HCT116 (cell line): ENCODE measurements at regions not wholly inside any gene's neighbourhood (a gene's known extent, or its start where the extent isn't known, plus 50 kb on each side); places are given as distances from the start of the nearest gene placed in this dataset.

Experiments
- ATAC-seq: fragments of 200-7000 bp; cut with Tn5 transposase; 2 replicates; pipeline ENCODE4 v1.9.1; 2020; ENCODE audit warnings: mild to moderate bottlenecking, moderate library complexity
- BruUV-seq: library from RNA; stranded (reverse); fragments of 400-500 nt; replicated peaks from 2 replicates; lab custom pipeline; 2021; lab: Mats Ljungman, UMichigan
- CTCF ChIA-PET: fragments of 300-600 bp; sonication (Branson Sonifier 250); formaldehyde crosslinking; loops from one replicate; lab custom pipeline; 2021; ENCODE audit warnings: antibody characterized with exemption; lab: Charles Lee
- POLR2A ChIA-PET: fragments of 300-600, 350-600 bp; sonication (Branson Sonifier 250); formaldehyde crosslinking; loops from one replicate; lab custom pipeline; 2021; ENCODE audit warnings: antibody characterized with exemption; lab: Charles Lee
- RAD21 ChIA-PET, 2 experiments: fragments of 300-600 bp; sonication (Branson Sonifier 250); formaldehyde crosslinking; loops; one replicate each; lab custom pipeline; 2023; ENCODE audit warnings: low total read pairs in 2 of 2; ENCODE audit not compliant: uncharacterized antibody in 2 of 2, unreplicated experiment in 2 of 2, low non-redundant PET in 1 of 2; lab: Charles Lee
- DNase-seq: peaks from one replicate; pipeline ENCODE4 v3.0.0-alpha.2; 2010; ENCODE audit warnings: low read depth, low spot score
- H2AFZ ChIP-seq: fragments of 200-600 bp; shearing (Covaris generic), sonication (generic); 2 replicates; pipeline ENCODE4 v1.6.1; 2017; ENCODE audit warnings: low read depth, mixed run types, mixed read lengths, antibody characterized with exemption, low read length; ENCODE audit not compliant: poor library complexity, severe bottlenecking
- H3K27ac ChIP-seq: 2 replicates; pipeline ENCODE4 v1.5.1; 2012; ENCODE audit warnings: low read depth, low read length
- H3K27me3 ChIP-seq: fragments of 200-600 bp; sonication (generic); 2 replicates; pipeline ENCODE4 v1.6.1; 2016; ENCODE audit warnings: mixed run types, low read length, mixed read lengths; ENCODE audit not compliant: insufficient read depth
- H3K36me3 ChIP-seq, 2 experiments: fragments of 200-500 bp in 1 of 2; fragments of 200-600 bp in 1 of 2; sonication (Bioruptor generic) in 1 of 2; sonication (generic) in 1 of 2; 2 replicates each; pipeline versions ENCODE4 v1.5.1 to v1.6.1; 2014 to 2016; ENCODE audit warnings: low read length in 2 of 2, inconsistent platforms in 1 of 2, mixed read lengths in 1 of 2, mixed run types in 1 of 2; ENCODE audit not compliant: insufficient read depth in 2 of 2, control insufficient read depth in 1 of 2
- H3K4me1 ChIP-seq, 2 experiments: fragments of 200-600 bp in 1 of 2; sonication (generic) in 1 of 2; 2 replicates each; pipeline versions ENCODE4 v1.5.1 to v1.6.1; 2012 to 2017; ENCODE audit warnings: low read length in 2 of 2, inconsistent platforms in 1 of 2, mild to moderate bottlenecking in 1 of 2, mixed read lengths in 1 of 2, mixed run types in 1 of 2, moderate library complexity in 1 of 2; ENCODE audit not compliant: insufficient read depth in 2 of 2, control insufficient read depth in 1 of 2
- H3K4me2 ChIP-seq: fragments of 200-600 bp; sonication (generic); 2 replicates; pipeline ENCODE4 v1.6.1; 2017; ENCODE audit warnings: mixed run types, low read length, mixed read lengths
- H3K4me3 ChIP-seq, 2 experiments: fragments of 200-600 bp in 1 of 2; sonication (generic) in 1 of 2; replicated peaks in 1 of 2; 2 replicates each; pipeline ENCODE4 v1.5.1; 2011 to 2016; ENCODE audit warnings: low read length in 2 of 2, control low read depth in 1 of 2, low read depth in 1 of 2, mild to moderate bottlenecking in 1 of 2, mixed read lengths in 1 of 2, mixed run types in 1 of 2
- H3K79me2 ChIP-seq: fragments of 200-600 bp; sonication (generic); 2 replicates; pipeline ENCODE4 v1.6.1; 2017; ENCODE audit warnings: mild to moderate bottlenecking, mixed run types, low read length, moderate library complexity, mixed read lengths; ENCODE audit not compliant: insufficient read depth
- H3K9ac ChIP-seq: fragments of 200-600 bp; sonication (generic); 2 replicates; pipeline ENCODE4 v1.6.1; 2016; ENCODE audit warnings: low read length, mixed read lengths
- H3K9me2 ChIP-seq: fragments of 200-600 bp; sonication (generic), shearing (Covaris generic); 2 replicates; pipeline ENCODE4 v1.6.1; 2017; ENCODE audit warnings: mixed run types, mild to moderate bottlenecking, moderate library complexity; ENCODE audit not compliant: insufficient read depth
- H3K9me3 ChIP-seq, 2 experiments: fragments of 200-500 bp in 1 of 2; fragments of 200-600 bp in 1 of 2; sonication (Bioruptor generic) in 1 of 2; sonication (generic) in 1 of 2; 2 replicates each; pipeline ENCODE4 v1.6.1; 2014 to 2017; ENCODE audit warnings: low read length in 2 of 2, mixed read lengths in 2 of 2, inconsistent platforms in 1 of 2, low read depth in 1 of 2, mild to moderate bottlenecking in 1 of 2, mixed run types in 1 of 2, moderate library complexity in 1 of 2; ENCODE audit not compliant: control insufficient read depth in 1 of 2, insufficient read depth in 1 of 2
- H4K20me1 ChIP-seq: fragments of 200-600 bp; sonication (generic), shearing (Covaris generic); 2 replicates; pipeline ENCODE4 v1.6.1; 2017; ENCODE audit warnings: mixed run types, mild to moderate bottlenecking, moderate library complexity; ENCODE audit not compliant: insufficient read depth
- CBX3 ChIP-seq: IDR thresholded peaks from 2 replicates; pipeline ENCODE4 v1.6.1; 2012; ENCODE audit warnings: low read depth
- CEBPB ChIP-seq: IDR thresholded peaks from 2 replicates; pipeline ENCODE4 v1.6.1; 2012; ENCODE audit warnings: low read depth
- FOSL1 ChIP-seq: IDR thresholded peaks from 2 replicates; pipeline ENCODE4 v1.6.1; 2012; ENCODE audit warnings: low read depth
- JUND ChIP-seq: IDR thresholded peaks from 2 replicates; pipeline ENCODE4 v1.6.1; 2012
- POLR2A ChIP-seq: IDR thresholded peaks from 2 replicates; pipeline ENCODE4 v1.7.0; 2011; ENCODE audit warnings: borderline replicate concordance; ENCODE audit not compliant: insufficient read depth, insufficient read length; ENCODE audit errors: extremely low read depth
- SP1 ChIP-seq: IDR thresholded peaks from 2 replicates; pipeline ENCODE4 v1.6.1; 2012; ENCODE audit warnings: low read depth
- SRF ChIP-seq: IDR thresholded peaks from 2 replicates; pipeline ENCODE4 v1.6.1; 2012; ENCODE audit warnings: low read depth
- TCF7L2 ChIP-seq: IDR thresholded peaks from 2 replicates; pipeline ENCODE4 v1.7.0; 2011; ENCODE audit warnings: borderline replicate concordance, inconsistent platforms; ENCODE audit not compliant: insufficient read depth, insufficient read length; ENCODE audit errors: extremely low read depth
- YY1 ChIP-seq: IDR thresholded peaks from 2 replicates; pipeline ENCODE4 v1.6.1; 2011; ENCODE audit warnings: low read length, low read depth, moderate library complexity, mild to moderate bottlenecking; ENCODE audit not compliant: insufficient replicate concordance; ENCODE audit errors: extremely low read depth
- ZBTB33 ChIP-seq: IDR thresholded peaks from 2 replicates; pipeline ENCODE4 v1.6.1; 2011; ENCODE audit warnings: mild to moderate bottlenecking, low read length, moderate library complexity; ENCODE audit not compliant: insufficient replicate concordance; ENCODE audit errors: extremely low read depth
- ZFX ChIP-seq: fragments of 450-650 bp; IDR thresholded peaks from 2 replicates; pipeline ENCODE4 v1.6.1; 2017
- intact Hi-C: fragments of 100-400 bp; cut with micrococcal nuclease; formaldehyde crosslinking; loops from 2 replicates; pipeline ENCODE4 v1.10.0; 2022
- TF ChIP-seq, protein P1 (sequence below), 3 experiments: fragments of 200-600 bp in 1 of 3; sonication (generic) in 1 of 3; IDR thresholded peaks in 2 of 3; conservative IDR thresholded peaks in 1 of 3; 2 replicates each; pipeline ENCODE4 v1.5.1; 2012 to 2017; ENCODE audit warnings: low read depth in 2 of 3, low read length in 2 of 3, antibody characterized with exemption in 1 of 3, borderline replicate concordance in 1 of 3, control low read depth in 1 of 3, mild to moderate bottlenecking in 1 of 3, mixed read lengths in 1 of 3, mixed run types in 1 of 3, moderate library complexity in 1 of 3; ENCODE audit not compliant: insufficient read depth in 1 of 3
- TF ChIP-seq, protein P2 (sequence below): IDR thresholded peaks from 2 replicates; pipeline ENCODE4 v1.6.1; 2012; ENCODE audit warnings: low read depth

DNA sequence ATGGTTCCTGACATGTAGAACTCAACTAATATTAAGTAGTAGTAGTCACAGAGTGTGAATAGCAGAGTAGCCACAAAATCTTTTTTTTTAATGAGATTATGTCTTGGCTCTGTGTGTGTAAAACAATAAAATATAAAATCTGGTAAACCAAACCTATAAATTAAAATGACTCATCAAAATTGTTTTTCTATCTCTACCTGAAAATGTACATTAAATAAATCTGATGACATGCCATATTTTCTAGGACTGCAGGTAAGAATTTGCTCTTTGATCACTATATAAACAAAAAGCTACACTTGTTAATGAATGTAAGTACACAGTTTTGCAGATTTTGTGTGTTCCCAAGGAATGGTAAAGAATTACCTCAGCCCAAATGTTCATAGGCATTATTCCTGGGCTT is 1231.5 kb downstream of the JRKL start:
- ChIA-PET RAD21 (no interaction called here), CTCF (no interaction called here), POLR2A (no interaction called here)
- Histone ChIP-seq H3K9me2 (no peaks in the 10 kb centered on the region), H3K4me1 (no peaks in the 10 kb centered on the region), H3K9ac (no peak overlapping the region), H3K4me3 (no peak overlapping the region), H4K20me1 (no peaks in the 10 kb centered on the region), H2AFZ (no peak overlapping the region), H3K27ac (no peak overlapping the region), H3K79me2 (no peaks in the 10 kb centered on the region), H3K9me3 (peaks cover 4 to 20% of the 10 kb centered on the region in 2 experiments; a peak in 2 of 4 replicates), H3K36me3 (no peaks in the 10 kb centered on the region), H3K4me2 (no peak overlapping the region), H3K27me3 (no peaks in the 10 kb centered on the region)
- DNase-seq (no peak), ATAC-seq (no peak)
- intact Hi-C loops: no loop called here
- no TSS peak for BruUV-seq
- TF ChIP-seq SRF (no peak), ZBTB33 (no peak), CBX3 (no peak), ZFX (no peak), SP1 (no peak), POLR2A (no peak), FOSL1 (no peak), YY1 (no peak), CEBPB (no peak), JUND (no peak), TCF7L2 (no peak)
- TF ChIP-seq, protein P1, sequence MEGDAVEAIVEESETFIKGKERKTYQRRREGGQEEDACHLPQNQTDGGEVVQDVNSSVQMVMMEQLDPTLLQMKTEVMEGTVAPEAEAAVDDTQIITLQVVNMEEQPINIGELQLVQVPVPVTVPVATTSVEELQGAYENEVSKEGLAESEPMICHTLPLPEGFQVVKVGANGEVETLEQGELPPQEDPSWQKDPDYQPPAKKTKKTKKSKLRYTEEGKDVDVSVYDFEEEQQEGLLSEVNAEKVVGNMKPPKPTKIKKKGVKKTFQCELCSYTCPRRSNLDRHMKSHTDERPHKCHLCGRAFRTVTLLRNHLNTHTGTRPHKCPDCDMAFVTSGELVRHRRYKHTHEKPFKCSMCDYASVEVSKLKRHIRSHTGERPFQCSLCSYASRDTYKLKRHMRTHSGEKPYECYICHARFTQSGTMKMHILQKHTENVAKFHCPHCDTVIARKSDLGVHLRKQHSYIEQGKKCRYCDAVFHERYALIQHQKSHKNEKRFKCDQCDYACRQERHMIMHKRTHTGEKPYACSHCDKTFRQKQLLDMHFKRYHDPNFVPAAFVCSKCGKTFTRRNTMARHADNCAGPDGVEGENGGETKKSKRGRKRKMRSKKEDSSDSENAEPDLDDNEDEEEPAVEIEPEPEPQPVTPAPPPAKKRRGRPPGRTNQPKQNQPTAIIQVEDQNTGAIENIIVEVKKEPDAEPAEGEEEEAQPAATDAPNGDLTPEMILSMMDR (IDR thresholded peaks at IDR 0.05 in 2 of 3, conservative IDR thresholded peaks at IDR 0.05 in 1 of 3; ENCODE audit: borderline replicate concordance in 1 of 3, insufficient read depth in 1 of 3, low read depth in 2 of 3, low read length in 2 of 3): no peak
- TF ChIP-seq, protein P2, sequence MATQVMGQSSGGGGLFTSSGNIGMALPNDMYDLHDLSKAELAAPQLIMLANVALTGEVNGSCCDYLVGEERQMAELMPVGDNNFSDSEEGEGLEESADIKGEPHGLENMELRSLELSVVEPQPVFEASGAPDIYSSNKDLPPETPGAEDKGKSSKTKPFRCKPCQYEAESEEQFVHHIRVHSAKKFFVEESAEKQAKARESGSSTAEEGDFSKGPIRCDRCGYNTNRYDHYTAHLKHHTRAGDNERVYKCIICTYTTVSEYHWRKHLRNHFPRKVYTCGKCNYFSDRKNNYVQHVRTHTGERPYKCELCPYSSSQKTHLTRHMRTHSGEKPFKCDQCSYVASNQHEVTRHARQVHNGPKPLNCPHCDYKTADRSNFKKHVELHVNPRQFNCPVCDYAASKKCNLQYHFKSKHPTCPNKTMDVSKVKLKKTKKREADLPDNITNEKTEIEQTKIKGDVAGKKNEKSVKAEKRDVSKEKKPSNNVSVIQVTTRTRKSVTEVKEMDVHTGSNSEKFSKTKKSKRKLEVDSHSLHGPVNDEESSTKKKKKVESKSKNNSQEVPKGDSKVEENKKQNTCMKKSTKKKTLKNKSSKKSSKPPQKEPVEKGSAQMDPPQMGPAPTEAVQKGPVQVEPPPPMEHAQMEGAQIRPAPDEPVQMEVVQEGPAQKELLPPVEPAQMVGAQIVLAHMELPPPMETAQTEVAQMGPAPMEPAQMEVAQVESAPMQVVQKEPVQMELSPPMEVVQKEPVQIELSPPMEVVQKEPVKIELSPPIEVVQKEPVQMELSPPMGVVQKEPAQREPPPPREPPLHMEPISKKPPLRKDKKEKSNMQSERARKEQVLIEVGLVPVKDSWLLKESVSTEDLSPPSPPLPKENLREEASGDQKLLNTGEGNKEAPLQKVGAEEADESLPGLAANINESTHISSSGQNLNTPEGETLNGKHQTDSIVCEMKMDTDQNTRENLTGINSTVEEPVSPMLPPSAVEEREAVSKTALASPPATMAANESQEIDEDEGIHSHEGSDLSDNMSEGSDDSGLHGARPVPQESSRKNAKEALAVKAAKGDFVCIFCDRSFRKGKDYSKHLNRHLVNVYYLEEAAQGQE: no peak
